Activated naive CD4-positive, alpha-beta T cell treated with anti-CD3 and anti-CD28 coated beads, Interleukin-2, amount 10 ng/mL, durations not matched to agents 7 days and 5 days (primary cell): ENCODE measurements at regions not wholly inside any gene's neighbourhood (a gene's known extent, or its start where the extent isn't known, plus 50 kb on each side); places are given as distances from the start of the nearest gene placed in this dataset.
"Not testable (repeated sequence)": the region's sequence is repeated elsewhere in the genome, so short reads cannot be mapped to it uniquely, and the experiment has no call there.

ENCODE experiments used
- CTCF ChIA-PET: fragments of 350-600 bp; sonication (Branson Sonifier 250); formaldehyde crosslinking; loops from one replicate; lab custom pipeline; 2021; ENCODE audit warnings: antibody characterized with exemption; lab: Charles Lee
- DNase-seq: peaks from one replicate; pipeline ENCODE4 v3.0.0-alpha.2; 2020
- H3K27ac Mint-ChIP-seq: one replicate; pipeline ENCODE4 v1.8.0; 2021; ENCODE audit warnings: mild to moderate bottlenecking, moderate library complexity, mixed read lengths
- H3K27me3 Mint-ChIP-seq: one replicate; pipeline ENCODE4 v1.8.0; 2021; ENCODE audit warnings: mild to moderate bottlenecking, mixed read lengths
- H3K36me3 Mint-ChIP-seq: one replicate; pipeline ENCODE4 v1.8.0; 2021; ENCODE audit warnings: mixed read lengths
- H3K4me1 Mint-ChIP-seq: one replicate; pipeline ENCODE4 v1.8.0; 2021; ENCODE audit warnings: mixed read lengths
- H3K4me3 Mint-ChIP-seq: one replicate; pipeline ENCODE4 v1.8.0; 2021; ENCODE audit warnings: mild to moderate bottlenecking, moderate library complexity, mixed read lengths
- H3K9me3 Mint-ChIP-seq: one replicate; pipeline ENCODE4 v1.8.0; 2021; ENCODE audit warnings: mixed read lengths

DNA sequence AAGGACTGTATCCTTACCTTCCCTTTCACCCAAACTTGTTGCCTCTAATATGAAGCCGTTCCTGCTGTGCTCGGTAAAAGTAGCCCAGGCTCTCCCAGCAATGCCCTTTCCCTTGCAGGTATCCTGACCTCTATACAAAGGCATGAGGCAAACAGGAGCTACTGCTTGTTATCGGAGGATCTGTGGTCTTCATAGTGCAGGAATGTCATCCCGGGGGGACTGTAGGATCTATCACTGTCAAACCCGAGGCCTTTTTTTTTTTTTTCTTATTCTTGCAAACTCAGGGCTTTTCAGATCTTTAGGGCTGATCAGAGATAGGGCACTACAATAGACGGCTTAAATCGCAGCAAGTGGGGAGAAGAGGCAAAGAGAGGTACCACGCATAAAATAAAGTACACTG lies 1206.6 kb downstream of the TYW1 start:
- Mint-ChIP-seq H3K27ac (no peak overlapping the region), H3K4me3 (no peak overlapping the region), H3K4me1 (no peaks in the 10 kb centered on the region), H3K36me3 (no peaks in the 10 kb centered on the region), H3K9me3 (peaks cover 33% of the 10 kb centered on the region), H3K27me3 (no peaks in the 10 kb centered on the region)
- CTCF ChIA-PET: no interaction called here
- DNase-seq: no peak

DNA sequence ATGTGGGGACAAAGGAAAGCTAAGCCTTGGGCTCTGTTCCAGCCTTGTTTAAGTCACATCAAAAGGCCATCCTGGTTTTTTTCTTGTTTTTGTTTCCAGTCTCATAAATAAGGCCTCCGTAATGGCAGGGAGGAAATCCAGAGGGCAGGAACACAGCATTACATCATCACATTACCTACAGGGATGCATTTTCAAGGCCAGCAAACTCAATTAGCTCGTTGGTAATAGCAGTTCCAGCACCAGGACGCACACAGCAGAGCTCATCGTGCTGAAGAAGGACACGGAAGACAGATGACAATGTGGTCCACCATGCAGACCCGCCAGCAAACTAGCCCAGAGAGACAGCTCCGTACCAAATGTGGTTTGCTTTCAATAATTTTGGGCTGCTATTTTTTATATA lies 1209.2 kb downstream of the TYW1 start:
- peaks cover 28% of the 10 kb centered on the region for H3K9me3 Mint-ChIP-seq
- no peak overlapping the region for H3K4me3 Mint-ChIP-seq
- no peaks in the 10 kb centered on the region for H3K36me3 Mint-ChIP-seq
- CTCF ChIA-PET: interaction anchor here (0.6 kb wide), 1 partner anchor 823 kb away, joined by 3 read pairs; no protein-coding TSS in a partner anchor
- no peak for DNase-seq
- H3K27me3 Mint-ChIP-seq: no peaks in the 10 kb centered on the region
- H3K4me1 Mint-ChIP-seq: no peaks in the 10 kb centered on the region
- no peak overlapping the region for H3K27ac Mint-ChIP-seq

DNA sequence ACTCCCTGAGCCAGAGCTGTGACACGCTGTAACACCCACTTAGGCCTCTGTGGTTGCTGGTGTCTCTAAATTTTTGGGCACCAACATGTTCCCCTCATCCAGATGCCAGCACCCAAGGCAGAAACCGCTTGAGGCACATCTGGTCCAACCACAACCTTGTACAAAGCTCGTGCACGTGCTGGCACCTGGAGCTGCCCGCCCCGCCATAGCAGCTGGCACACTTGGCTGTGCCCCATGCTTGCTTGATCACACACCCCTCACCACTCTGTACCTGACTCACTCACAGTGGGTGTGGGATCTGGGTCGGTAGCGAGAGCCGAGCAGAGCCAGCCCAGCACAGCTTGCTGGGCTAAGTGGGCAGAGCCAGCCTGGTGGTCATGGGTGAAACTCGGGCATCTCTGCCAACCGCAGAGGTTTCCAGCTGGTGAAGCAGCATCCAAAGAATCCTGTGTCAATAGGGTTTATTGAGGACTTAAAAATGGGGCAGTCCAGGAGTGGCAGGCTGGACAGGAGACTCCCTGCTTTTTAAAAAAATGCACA lies 1210.4 kb downstream of the TYW1 start:
- CTCF ChIA-PET: no interaction called here
- peaks cover 22% of the 10 kb centered on the region for H3K9me3 Mint-ChIP-seq
- H3K4me1 Mint-ChIP-seq: no peaks in the 10 kb centered on the region
- H3K4me3 Mint-ChIP-seq: no peak overlapping the region
- no peak for DNase-seq
- no peak overlapping the region for H3K27ac Mint-ChIP-seq
- H3K36me3 Mint-ChIP-seq: no peaks in the 10 kb centered on the region
- H3K27me3 Mint-ChIP-seq: no peaks in the 10 kb centered on the region

- Mint-ChIP-seq H3K4me3 (no peak overlapping the region), H3K27ac (no peak overlapping the region), H3K9me3 (peaks cover 24% of the 10 kb centered on the region), H3K4me1 (no peaks in the 10 kb centered on the region), H3K27me3 (no peaks in the 10 kb centered on the region), H3K36me3 (no peaks in the 10 kb centered on the region)
- no peak for DNase-seq
- CTCF ChIA-PET: no interaction called here
These were observed 1211.0 kb downstream of the TYW1 start for GRCh38 chr7:68207676-68208075.

DNA sequence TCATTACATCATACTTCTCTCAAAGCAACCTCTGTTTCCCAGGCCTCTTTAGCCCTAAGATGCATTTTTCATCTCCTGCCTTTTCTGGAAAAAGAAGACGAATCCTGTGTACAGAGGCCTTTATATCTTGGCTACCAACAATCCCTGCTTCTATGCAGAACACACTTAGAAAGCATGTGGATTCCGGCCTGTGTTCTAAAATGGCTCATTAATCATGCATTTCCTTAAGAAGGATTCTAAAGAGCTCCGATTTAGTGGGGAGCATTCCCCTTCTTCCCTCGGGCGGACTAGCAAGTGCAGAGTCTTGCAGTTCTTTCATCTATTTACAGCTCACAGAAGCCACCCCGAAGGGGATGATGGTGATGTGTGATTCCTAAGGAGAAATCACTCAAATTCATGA lies 1212.9 kb downstream of the TYW1 start:
- no peak overlapping the region for H3K27ac Mint-ChIP-seq
- no peaks in the 10 kb centered on the region for H3K36me3 Mint-ChIP-seq
- peaks cover 21% of the 10 kb centered on the region for H3K9me3 Mint-ChIP-seq
- H3K4me1 Mint-ChIP-seq: no peaks in the 10 kb centered on the region
- H3K27me3 Mint-ChIP-seq: no peaks in the 10 kb centered on the region
- H3K4me3 Mint-ChIP-seq: no peak overlapping the region
- DNase-seq: no peak
- CTCF ChIA-PET: no interaction called here

DNA sequence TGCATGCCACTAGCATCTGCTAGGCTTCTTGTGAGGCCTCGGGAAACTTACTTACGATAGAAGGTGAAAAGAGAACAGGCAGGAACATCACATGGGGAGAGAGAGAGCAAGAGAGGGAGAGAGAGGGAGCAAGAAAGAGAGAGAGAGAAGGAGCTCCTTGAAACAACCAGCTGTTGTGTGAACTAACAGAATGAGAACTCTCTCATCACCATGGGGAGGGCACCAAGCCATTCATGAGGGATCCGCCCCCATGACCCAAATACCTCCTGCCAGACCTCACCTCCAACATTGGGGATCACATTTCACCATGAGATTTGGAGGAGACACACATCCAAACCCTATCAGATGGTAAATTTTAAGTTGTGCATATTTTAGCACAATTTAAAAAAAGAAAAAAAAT lies 1217.2 kb downstream of the TYW1 start:
- Mint-ChIP-seq H3K36me3 (no peaks in the 10 kb centered on the region), H3K9me3 (peaks cover 30% of the 10 kb centered on the region), H3K27ac (no peak overlapping the region), H3K4me3 (no peak overlapping the region), H3K4me1 (no peaks in the 10 kb centered on the region), H3K27me3 (no peaks in the 10 kb centered on the region)
- CTCF ChIA-PET: no interaction called here
- DNase-seq: no peak

GRCh38 chr7:68216051-68216450 lies 1219.4 kb downstream of the TYW1 start:
- DNase-seq: no peak
- Mint-ChIP-seq H3K36me3 (no peaks in the 10 kb centered on the region), H3K9me3 (peaks cover 24% of the 10 kb centered on the region), H3K27ac (no peak overlapping the region), H3K4me3 (no peak overlapping the region), H3K4me1 (no peaks in the 10 kb centered on the region), H3K27me3 (no peaks in the 10 kb centered on the region)
- CTCF ChIA-PET: no interaction called here

GRCh38 chr7:68217426-68217825 lies 1220.8 kb downstream of the TYW1 start:
- CTCF ChIA-PET: no interaction called here
- Mint-ChIP-seq H3K4me1 (no peaks in the 10 kb centered on the region), H3K27me3 (no peaks in the 10 kb centered on the region), H3K27ac (no peak overlapping the region), H3K36me3 (no peaks in the 10 kb centered on the region), H3K4me3 (no peak overlapping the region), H3K9me3 (peaks cover 22% of the 10 kb centered on the region)
- DNase-seq: no peak

GRCh38 chr7:68218461-68218860 lies 1221.8 kb downstream of the TYW1 start:
- no peaks in the 10 kb centered on the region for H3K4me1 Mint-ChIP-seq
- CTCF ChIA-PET: no interaction called here
- H3K36me3 Mint-ChIP-seq: no peaks in the 10 kb centered on the region
- H3K9me3 Mint-ChIP-seq: peaks cover 24% of the 10 kb centered on the region
- no peak for DNase-seq
- H3K4me3 Mint-ChIP-seq: no peak overlapping the region
- no peaks in the 10 kb centered on the region for H3K27me3 Mint-ChIP-seq
- no peak overlapping the region for H3K27ac Mint-ChIP-seq

- H3K9me3 Mint-ChIP-seq: peaks cover 26% of the 10 kb centered on the region
- H3K4me3 Mint-ChIP-seq: no peak overlapping the region
- no peak overlapping the region for H3K27ac Mint-ChIP-seq
- H3K36me3 Mint-ChIP-seq: no peaks in the 10 kb centered on the region
- CTCF ChIA-PET: no interaction called here
- DNase-seq: no peak
- no peaks in the 10 kb centered on the region for H3K4me1 Mint-ChIP-seq
- H3K27me3 Mint-ChIP-seq: no peaks in the 10 kb centered on the region
These were observed 1225.7 kb downstream of the TYW1 start for GRCh38 chr7:68222311-68222710.

GRCh38 chr7:68224041-68224741 lies 1227.6 kb downstream of the TYW1 start:
- Mint-ChIP-seq H3K27ac (no peak overlapping the region), H3K36me3 (no peaks in the 10 kb centered on the region), H3K9me3 (peaks cover 20% of the 10 kb centered on the region), H3K27me3 (no peaks in the 10 kb centered on the region), H3K4me3 (no peak overlapping the region), H3K4me1 (no peaks in the 10 kb centered on the region)
- CTCF ChIA-PET: no interaction called here
- no peak for DNase-seq

DNA sequence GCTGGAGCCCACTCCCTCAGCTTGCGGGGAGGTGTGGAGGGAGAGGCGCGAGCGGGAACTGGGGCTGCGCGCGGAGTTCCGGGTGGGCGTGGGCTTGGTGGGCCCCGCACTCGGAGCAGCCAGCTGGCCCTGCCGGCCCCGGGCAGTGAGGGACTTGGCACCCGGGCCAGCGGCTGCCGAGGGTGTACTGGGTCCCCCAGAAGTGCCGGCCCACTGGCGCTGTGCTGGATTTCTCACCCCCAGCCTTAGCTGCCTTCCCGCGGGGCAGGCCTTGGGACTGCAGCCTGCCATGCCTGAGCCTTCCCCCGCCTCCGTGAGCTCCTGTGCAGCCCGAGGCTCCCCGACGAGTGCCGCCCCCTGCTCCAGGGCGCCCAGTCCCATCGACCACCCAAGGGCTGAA lies 1234.4 kb downstream of the TYW1 start:
- H3K36me3 Mint-ChIP-seq, DNase-seq, H3K4me1 Mint-ChIP-seq, H3K27ac Mint-ChIP-seq, H3K27me3 Mint-ChIP-seq, H3K4me3 Mint-ChIP-seq, CTCF ChIA-PET: not testable (repeated sequence)
- peaks cover 28% of the 10 kb centered on the region for H3K9me3 Mint-ChIP-seq

- no peak for DNase-seq
- Mint-ChIP-seq H3K9me3 (peaks cover 39% of the 10 kb centered on the region), H3K4me3 (no peak overlapping the region), H3K36me3 (no peaks in the 10 kb centered on the region), H3K27me3 (no peaks in the 10 kb centered on the region), H3K4me1 (no peaks in the 10 kb centered on the region), H3K27ac (no peak overlapping the region)
- CTCF ChIA-PET: no interaction called here
These were observed 1239.3 kb downstream of the TYW1 start for GRCh38 chr7:68235937-68236336.

DNA sequence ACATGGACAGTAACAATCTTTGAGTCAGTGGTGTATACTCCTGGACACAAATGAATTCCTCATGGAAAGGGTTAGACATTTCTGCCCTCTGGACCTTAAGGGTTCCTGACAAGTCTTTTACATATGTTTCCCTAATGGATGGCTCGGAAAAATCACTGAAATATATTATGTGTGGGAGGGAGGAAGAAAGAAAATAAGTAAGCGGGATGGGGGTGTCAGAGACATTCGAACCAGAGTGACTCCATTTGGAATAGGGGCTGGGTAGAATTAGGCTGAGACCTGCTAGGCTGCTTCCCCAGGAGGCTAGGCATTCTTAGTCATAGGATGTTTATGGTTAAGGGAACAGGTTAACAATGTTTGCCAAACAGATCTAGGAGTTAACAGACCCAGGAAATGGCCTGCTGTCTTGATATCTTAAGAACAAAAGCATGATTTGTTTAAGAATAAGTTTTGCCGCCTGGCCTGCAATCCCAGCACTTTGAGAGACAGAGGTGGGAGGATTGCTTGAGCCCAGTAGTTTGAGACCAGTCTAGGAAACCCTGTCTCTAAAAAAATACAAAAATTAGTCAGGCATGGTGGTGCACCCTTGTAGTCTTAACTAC lies 1241.7 kb downstream of the TYW1 start:
- CTCF ChIA-PET: no interaction called here
- Mint-ChIP-seq H3K27ac (no peak overlapping the region), H3K4me3 (no peak overlapping the region), H3K36me3 (no peaks in the 10 kb centered on the region), H3K4me1 (no peaks in the 10 kb centered on the region), H3K27me3 (no peaks in the 10 kb centered on the region), H3K9me3 (peaks cover 39% of the 10 kb centered on the region)
- DNase-seq: no peak

DNA sequence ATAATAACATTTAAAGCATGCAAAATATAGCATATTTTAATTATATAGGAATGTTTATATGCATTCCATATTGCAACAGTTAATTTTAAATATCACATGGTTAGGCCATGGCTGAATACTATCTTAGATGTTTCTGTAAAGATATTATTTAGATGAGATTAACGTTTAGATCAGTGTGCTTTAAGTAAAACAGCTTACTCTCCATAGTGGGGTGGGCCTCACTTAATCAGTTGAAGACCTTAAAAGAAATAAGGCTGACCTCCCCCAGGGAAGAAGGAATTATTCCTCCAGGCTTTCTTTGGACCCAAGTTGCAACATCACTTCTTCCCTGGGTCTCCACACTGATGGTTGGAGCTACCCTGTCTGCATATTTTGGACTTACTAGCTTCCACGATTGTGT lies 1246.5 kb downstream of the TYW1 start:
- CTCF ChIA-PET: no interaction called here
- peaks cover 29% of the 10 kb centered on the region for H3K9me3 Mint-ChIP-seq
- no peaks in the 10 kb centered on the region for H3K4me1 Mint-ChIP-seq
- H3K27ac Mint-ChIP-seq: no peak overlapping the region
- no peaks in the 10 kb centered on the region for H3K36me3 Mint-ChIP-seq
- H3K4me3 Mint-ChIP-seq: no peak overlapping the region
- DNase-seq: no peak
- H3K27me3 Mint-ChIP-seq: no peaks in the 10 kb centered on the region
